Stimulated activated CD8-positive, alpha-beta memory T cell treated with anti-CD3 and anti-CD28 coated beads, Interleukin-12 subunit alpha, Interleukin-12 subunit beta, amount 100 ng/mL, for 1 hour (primary cell): ENCODE measurements at regions not wholly inside any gene's neighbourhood (a gene's known extent, or its start where the extent isn't known, plus 50 kb on each side); places are given as distances from the start of the nearest gene placed in this dataset.

Source experiments
- DNase-seq: peaks from one replicate; pipeline ENCODE4 v3.0.0-alpha.2; 2020; ENCODE audit warnings: low read depth

GRCh38 chr1:87620807-87621206 lies 292.1 kb downstream of the LMO4 start:
- no peak for DNase-seq

- no peak for DNase-seq
These were observed 301.0 kb downstream of the LMO4 start for GRCh38 chr1:87629673-87630072.

DNA sequence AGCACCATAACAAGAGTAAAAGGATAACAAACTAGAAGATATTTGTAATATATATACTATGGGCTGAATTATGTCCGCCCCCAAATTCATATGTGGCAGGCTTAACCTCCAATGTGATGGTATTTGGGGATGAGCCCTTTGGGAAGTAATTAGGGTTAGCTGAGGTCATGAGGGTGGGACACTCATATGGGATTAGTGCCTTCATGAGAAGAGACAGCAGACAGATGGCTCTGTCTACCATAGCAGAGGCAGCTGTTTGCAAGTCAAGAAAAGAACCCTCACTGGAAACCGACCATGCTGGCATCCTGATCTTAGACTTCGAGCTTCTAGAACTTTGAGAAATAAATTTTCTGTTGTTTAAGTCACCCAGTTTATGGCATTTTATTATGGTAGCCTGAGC lies 303.6 kb downstream of the LMO4 start:
- no peak for DNase-seq

GRCh38 chr1:87636198-87636892 lies 307.7 kb downstream of the LMO4 start:
- no peak for DNase-seq

DNA sequence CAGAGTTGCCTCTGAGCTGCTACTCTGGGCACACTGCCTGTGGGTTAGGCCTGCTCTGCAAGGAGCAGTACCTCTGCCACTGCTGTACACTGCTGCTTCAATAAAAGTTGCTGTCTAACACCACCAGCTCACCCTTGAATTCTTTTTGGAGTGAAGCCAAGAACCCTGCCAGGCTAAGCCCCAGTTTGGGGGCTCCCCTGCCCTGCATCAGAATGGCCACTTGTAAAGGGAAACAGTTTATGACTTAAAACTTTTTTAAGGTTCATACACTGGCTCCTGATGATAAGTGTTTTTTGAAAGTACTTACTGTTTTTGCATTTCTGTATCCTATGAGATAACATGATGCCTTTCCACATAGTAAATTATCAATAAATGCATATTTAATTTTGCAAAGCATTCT lies 310.0 kb downstream of the LMO4 start:
- no peak for DNase-seq

- DNase-seq: no peak
These were observed 313.3 kb downstream of the LMO4 start for GRCh38 chr1:87641996-87642395.

DNA sequence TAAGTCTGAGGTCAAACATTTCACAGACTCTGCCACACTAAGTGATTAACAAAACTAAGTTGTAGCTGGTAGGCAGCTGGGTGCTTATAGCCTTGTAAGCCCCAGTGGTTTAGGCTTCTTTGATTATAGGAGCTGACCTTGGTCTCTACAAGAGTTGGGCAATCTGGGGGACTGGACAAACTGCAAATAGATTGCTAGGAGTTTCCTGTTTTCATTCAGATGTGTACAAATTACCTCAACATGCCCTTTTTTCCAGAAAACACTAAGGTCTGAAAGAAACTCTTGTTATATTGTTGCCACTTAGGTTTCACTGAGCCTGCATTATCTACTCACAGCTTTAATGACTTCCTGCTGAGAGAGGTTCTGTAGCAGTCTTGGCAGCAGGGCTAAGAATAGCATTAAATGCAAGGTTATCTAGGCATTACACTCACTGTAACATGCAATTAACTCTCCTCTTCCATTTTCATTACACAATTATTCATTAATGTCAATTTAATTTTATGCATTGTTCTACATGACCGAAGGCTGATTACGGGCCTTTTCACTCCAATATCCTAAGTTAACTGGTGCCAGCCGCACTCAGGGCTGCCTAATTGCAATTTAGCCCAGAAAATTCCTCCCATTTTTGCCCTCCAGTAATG lies 314.0 kb downstream of the LMO4 start:
- DNase-seq: no peak

- DNase-seq: no peak
These were observed 315.4 kb downstream of the LMO4 start for GRCh38 chr1:87644033-87644578.

DNA sequence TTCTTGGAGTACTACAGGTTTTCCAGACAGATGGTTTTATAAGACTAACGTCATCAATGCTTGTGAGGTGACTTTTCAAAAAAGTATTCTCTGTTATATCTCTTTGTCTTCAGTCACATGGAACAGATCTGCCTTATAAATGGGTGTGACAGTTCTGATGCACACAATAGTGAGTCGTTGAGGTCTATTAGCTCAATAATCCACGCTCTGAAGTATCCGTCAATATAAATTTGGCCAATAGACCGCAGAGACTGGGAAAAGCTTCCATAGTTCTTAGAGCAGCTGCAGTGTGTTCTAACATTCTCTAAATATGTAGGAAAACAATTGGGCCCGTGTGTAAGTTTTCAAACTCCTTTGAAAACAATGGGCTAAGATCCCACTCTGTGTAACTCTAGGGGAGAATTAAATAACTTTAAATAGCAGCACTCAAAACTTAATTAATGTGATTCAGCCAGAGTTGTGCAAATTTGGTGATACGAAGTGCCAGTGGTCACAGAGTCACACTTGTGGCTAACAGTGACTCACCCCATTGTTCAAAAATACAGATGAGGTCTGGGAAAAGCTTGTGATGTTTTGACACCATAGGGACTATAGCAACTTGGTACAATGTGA lies 316.0 kb downstream of the LMO4 start:
- DNase-seq: no peak

GRCh38 chr1:87647430-87648177 lies 318.9 kb downstream of the LMO4 start:
- DNase-seq: no peak

GRCh38 chr1:87648323-87649119 lies 319.8 kb downstream of the LMO4 start:
- no peak for DNase-seq

GRCh38 chr1:87650306-87650705 lies 321.6 kb downstream of the LMO4 start:
- no peak for DNase-seq

DNA sequence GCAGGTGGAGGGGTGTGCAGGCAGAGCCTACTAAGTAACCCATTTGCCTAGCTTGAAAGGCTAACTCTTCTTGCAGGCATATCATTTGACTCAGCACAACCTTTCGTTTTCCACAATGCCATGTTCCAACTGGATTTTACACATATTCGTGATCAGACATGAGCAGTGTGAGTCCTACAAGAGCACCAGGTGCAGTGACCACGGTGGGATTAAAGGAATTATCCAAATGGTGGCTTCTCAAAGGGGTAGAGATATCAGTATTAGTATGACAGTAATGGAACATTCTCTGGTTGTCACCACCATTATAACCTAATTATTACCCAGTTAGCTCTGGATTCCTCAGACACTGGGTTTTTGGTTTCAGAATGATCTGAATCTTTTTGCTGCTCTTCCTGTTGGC lies 323.5 kb downstream of the LMO4 start:
- no peak for DNase-seq

GRCh38 chr1:87665151-87665550 lies 336.5 kb downstream of the LMO4 start:
- no peak for DNase-seq

DNA sequence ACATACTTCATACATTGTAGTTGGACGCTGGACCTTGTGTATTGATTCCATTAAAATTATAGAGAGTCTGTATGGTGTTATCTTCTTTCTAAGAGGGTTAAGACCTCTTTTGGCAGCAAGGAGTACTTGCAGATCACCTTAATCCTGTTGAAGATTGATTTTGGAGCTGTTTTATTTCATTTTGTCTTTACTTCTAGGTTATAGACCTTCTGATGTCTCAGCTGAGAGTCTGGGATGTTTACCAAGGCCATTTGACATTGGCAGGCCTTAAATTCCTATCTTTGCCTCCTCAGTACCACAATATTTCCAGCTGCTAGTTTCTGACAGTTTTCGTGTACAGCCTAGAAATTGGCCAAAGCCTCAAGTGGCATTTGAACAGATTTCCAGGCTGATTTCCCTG lies 338.0 kb downstream of the LMO4 start:
- DNase-seq: no peak

GRCh38 chr1:87669674-87670073 lies 341.0 kb downstream of the LMO4 start:
- DNase-seq: no peak

DNA sequence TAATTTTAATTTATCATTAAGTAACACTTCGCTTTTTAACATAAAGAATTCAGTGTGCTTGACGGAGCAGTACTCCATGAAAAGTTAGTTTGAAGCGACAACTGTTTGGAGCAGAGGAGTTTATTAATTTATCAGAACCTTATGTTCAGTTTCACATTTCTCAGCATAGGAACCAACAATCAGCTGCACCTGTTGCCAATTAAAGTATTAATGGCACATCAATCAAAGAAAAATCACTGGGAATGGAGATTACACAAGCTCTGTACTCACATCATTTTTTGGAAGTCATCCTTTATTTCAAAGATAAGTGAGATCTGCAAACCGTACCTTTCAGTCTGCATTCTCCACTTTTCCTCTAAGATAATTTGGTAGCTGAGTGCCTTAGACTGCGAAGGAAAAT lies 344.6 kb downstream of the LMO4 start:
- no peak for DNase-seq

DNA sequence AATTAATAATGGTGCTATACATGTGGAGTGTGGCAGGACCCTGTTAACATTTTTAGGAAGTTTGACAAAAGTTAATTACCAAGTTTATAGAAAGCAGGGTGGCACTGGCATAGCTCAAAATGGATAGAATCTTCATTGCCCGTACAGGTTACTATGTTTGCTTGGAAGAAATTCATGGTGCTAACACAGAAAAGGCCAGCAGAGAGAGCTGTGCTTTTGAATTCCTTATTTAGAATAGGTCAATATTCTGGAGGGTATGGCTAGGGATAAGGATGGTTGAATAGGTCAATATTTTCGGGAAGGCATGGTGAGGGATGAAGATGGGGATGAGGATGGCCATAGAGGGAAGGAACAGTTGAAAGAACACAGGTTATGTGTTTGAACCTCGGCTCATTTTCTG lies 345.1 kb downstream of the LMO4 start:
- DNase-seq: no peak

- DNase-seq: no peak
These were observed 346.1 kb downstream of the LMO4 start for GRCh38 chr1:87674791-87675190.

DNA sequence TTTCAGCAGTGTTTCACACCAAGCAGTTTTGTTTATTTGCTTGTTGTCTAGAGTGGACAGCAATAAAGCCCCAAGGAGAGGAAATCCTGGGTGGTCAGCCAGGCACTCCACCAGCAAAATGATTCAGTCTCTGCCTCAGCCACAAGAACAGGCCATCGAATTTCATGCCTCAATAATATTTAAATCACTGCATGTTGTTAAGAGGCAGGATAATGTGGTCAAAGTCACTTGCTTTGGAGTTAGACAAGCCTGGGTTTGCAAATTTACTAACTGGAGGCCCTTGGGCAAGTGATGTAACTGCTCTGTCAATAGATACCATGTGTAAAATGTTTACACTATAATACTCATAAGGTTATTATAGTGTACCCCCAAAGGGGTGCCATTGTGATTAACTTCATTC lies 349.6 kb downstream of the LMO4 start:
- no peak for DNase-seq

GRCh38 chr1:87682565-87682964 lies 353.9 kb downstream of the LMO4 start:
- DNase-seq: no peak
